Osteocyte (in vitro differentiated cells): ENCODE measurements at regions not wholly inside any gene's neighbourhood (a gene's known extent, or its start where the extent isn't known, plus 50 kb on each side); places are given as distances from the start of the nearest gene placed in this dataset.

Experiments used
- DNase-seq: peaks from one replicate; pipeline ENCODE4 v3.0.0; 2021; ENCODE audit warnings: mixed read lengths; ENCODE audit not compliant: unreplicated experiment; ENCODE audit errors: extremely low spot score
- H3K27ac Mint-ChIP-seq: one replicate; pipeline ENCODE4 v1.8.0; 2021; ENCODE audit warnings: mild to moderate bottlenecking, mixed read lengths; ENCODE audit not compliant: unreplicated experiment
- H3K27me3 Mint-ChIP-seq: one replicate; pipeline ENCODE4 v1.8.0; 2021; ENCODE audit warnings: mixed read lengths; ENCODE audit not compliant: unreplicated experiment
- H3K36me3 Mint-ChIP-seq: one replicate; pipeline ENCODE4 v1.8.0; 2021; ENCODE audit warnings: mixed read lengths; ENCODE audit not compliant: unreplicated experiment
- H3K4me1 Mint-ChIP-seq: one replicate; pipeline ENCODE4 v1.8.0; 2021; ENCODE audit warnings: mixed read lengths; ENCODE audit not compliant: unreplicated experiment
- H3K4me3 Mint-ChIP-seq: one replicate; pipeline ENCODE4 v1.8.0; 2021; ENCODE audit warnings: mild to moderate bottlenecking, moderate library complexity, mixed read lengths; ENCODE audit not compliant: unreplicated experiment
- H3K9me3 Mint-ChIP-seq: one replicate; pipeline ENCODE4 v1.8.0; 2021; ENCODE audit warnings: mixed read lengths; ENCODE audit not compliant: unreplicated experiment
- TF ChIP-seq, protein P1 (sequence below): fragments of 200-600 bp; sonication (generic); IDR thresholded peaks from 2 replicates; pipeline ENCODE4 v1.5.0; 2021; ENCODE audit warnings: antibody characterized with exemption, mild to moderate bottlenecking, moderate library complexity

DNA sequence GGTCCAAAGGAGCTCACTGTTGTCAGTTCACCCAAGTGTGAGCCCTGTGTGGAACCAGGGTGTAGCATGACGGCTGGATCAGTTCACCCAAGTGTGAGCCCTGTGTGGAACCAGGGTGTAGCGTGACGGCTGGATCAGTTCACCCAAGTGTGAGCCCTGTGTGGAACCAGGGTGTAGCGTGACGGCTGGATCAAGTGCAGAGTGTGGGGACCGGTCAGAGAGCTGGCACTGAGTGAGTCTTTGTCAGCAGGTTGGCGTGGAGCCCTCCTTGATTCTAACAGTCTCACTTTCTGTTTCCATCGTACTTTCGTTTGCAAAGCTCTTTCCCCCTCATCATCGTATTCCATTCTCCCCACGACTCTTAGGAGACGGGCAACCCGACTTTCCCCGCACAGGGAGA, 57.9 kb upstream of the DLG1 start:
- peaks cover 22% of the 10 kb centered on the region for H3K4me1 Mint-ChIP-seq
- DNase-seq: no peak
- H3K27ac Mint-ChIP-seq: no peak overlapping the region
- TF ChIP-seq, protein P1, sequence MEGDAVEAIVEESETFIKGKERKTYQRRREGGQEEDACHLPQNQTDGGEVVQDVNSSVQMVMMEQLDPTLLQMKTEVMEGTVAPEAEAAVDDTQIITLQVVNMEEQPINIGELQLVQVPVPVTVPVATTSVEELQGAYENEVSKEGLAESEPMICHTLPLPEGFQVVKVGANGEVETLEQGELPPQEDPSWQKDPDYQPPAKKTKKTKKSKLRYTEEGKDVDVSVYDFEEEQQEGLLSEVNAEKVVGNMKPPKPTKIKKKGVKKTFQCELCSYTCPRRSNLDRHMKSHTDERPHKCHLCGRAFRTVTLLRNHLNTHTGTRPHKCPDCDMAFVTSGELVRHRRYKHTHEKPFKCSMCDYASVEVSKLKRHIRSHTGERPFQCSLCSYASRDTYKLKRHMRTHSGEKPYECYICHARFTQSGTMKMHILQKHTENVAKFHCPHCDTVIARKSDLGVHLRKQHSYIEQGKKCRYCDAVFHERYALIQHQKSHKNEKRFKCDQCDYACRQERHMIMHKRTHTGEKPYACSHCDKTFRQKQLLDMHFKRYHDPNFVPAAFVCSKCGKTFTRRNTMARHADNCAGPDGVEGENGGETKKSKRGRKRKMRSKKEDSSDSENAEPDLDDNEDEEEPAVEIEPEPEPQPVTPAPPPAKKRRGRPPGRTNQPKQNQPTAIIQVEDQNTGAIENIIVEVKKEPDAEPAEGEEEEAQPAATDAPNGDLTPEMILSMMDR: no peak
- H3K27me3 Mint-ChIP-seq: no peaks in the 10 kb centered on the region
- no peak overlapping the region for H3K4me3 Mint-ChIP-seq
- peaks cover 10% of the 10 kb centered on the region for H3K36me3 Mint-ChIP-seq
- H3K9me3 Mint-ChIP-seq: peaks cover 15% of the 10 kb centered on the region

DNA sequence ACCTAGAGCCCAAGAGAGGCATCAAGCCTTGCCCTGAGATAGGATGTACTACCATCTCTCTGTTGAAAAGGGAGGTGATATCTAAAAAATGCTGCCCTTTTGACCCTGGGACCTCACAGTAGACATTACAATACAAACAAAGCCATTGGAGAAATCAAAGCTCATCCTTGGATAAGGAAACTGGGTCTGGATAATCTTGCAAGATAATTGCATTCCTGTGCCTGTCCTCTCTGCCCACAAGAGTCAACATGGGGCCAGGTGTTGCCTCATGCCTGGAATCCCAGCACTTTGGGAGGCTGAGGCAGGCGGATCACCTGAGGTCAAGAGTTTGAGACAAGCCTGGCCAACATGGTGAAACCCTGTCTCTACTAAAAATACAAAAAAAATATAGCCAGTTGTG, 57.3 kb upstream of the DLG1 start:
- TF ChIP-seq, protein P1: no peak
- DNase-seq: no peak
- H3K27me3 Mint-ChIP-seq: no peaks in the 10 kb centered on the region
- no peak overlapping the region for H3K27ac Mint-ChIP-seq
- H3K9me3 Mint-ChIP-seq: peaks cover 11% of the 10 kb centered on the region
- H3K36me3 Mint-ChIP-seq: peaks cover 9% of the 10 kb centered on the region
- H3K4me3 Mint-ChIP-seq: no peak overlapping the region
- H3K4me1 Mint-ChIP-seq: peaks cover 22% of the 10 kb centered on the region

DNA sequence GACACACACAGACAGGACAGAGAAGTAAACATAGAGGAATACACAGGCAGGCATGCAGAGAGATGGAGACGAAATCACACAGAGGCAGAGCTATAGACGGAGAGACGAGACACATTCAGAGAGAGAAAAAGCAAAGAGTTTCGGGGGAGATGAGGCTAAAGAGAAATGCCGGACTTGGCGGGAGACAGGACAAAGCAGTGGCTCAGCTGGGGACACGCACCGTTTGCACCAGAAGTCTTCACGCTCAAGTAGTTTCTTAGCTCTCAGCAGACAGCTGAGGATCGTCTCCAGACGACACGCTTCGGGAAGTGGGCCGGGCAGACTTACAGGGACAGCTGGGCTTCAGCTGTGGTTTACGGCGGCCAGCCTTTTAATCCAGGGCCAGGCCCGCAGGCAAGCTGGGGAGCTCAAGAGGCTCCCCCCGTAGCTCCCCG, 56.2 kb upstream of the DLG1 start:
- Mint-ChIP-seq H3K27me3 (no peaks in the 10 kb centered on the region), H3K27ac (peak overlapping the region; percentile 65), H3K36me3 (peaks cover 6% of the 10 kb centered on the region), H3K4me3 (peak overlapping the region; percentile 7), H3K4me1 (peaks cover 24% of the 10 kb centered on the region), H3K9me3 (peaks cover 3% of the 10 kb centered on the region)
- TF ChIP-seq, protein P1: no peak
- DNase-seq: no peak

DNA sequence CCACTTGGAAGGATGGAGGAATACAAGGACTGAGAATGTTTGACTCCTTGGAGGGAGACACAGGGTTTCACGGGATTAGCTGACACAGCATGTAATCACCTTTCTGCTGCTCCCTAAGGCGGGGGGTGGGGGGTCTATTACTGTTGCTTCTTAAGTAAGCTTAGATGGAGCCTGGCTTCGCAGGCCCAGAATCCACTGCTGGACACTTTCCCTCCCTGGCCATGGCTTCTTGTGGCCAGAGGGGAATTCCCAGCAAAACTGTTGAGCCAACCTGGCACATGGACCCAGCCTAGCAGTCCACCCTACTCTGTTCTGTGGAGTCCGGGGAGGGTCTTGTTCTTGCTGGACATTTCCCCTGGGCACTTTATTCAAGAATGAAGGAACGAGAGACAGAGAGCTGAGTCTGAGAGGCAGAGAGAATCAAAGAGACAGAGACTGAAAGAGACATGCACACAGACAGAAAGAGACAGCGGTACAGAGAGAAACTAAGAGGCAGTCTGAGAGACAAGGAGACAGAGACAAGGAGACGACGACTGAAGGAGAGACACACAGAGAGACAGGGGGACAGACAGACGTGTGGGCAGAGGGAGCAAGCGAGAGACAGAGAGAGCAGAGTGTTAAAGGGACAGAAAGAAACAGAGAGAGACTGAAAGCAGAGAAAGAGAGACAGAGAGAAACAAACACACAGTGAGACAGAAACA, 55.6 kb upstream of the DLG1 start:
- Mint-ChIP-seq H3K27ac (peak overlapping the region; percentile 65), H3K27me3 (no peaks in the 10 kb centered on the region), H3K36me3 (peaks cover 2% of the 10 kb centered on the region), H3K4me1 (peaks cover 30% of the 10 kb centered on the region), H3K4me3 (peak overlapping the region; percentile 3), H3K9me3 (no peaks in the 10 kb centered on the region)
- TF ChIP-seq, protein P1: no peak
- no peak for DNase-seq

DNA sequence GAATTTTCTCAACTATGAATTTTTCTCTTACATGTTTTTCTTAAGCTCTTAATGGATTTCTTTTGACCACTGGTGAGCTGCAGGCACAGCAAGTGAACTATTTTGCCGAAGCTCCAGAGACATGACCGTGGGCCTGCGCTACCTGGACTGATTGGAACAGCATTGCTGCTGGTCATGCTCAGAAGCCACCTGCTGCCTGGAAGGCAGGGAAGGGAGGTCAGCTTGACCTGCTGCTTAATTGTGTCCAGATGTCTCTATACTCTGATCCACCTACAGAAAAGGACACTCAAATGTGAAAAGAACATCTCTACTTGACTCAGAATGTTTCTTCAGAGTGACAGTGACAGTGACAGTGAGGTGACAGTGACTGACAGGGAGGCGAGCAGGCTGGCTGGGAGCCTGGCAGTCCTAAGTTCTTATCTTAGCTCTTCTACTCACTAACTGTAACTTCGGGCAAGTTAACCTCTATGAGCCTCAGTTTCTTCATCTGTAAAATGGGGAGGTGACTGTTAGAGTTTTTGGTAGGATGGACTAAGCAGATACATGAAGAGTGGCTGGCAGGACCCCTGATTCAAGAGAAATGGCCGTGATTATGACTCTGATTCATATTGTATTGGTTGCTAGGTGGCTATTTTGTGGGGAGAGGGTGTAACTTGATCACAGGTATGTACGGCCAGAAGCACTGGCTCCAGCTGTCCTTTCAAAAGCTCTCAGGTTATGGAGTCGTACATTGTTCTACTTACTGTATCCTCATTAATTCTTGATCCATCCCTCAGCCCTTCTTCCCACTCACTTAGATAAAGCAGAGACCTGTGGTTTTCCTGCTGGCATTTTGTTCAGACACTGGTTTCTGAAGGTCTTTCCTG, 54.8 kb upstream of the DLG1 start:
- H3K4me1 Mint-ChIP-seq: peaks cover 31% of the 10 kb centered on the region

More for the DNA sequence above, 54.8 kb upstream of the DLG1 start:
- H3K27ac Mint-ChIP-seq: no peak overlapping the region
- no peak for DNase-seq
- H3K9me3 Mint-ChIP-seq: no peaks in the 10 kb centered on the region
- H3K36me3 Mint-ChIP-seq: no peaks in the 10 kb centered on the region
- H3K4me3 Mint-ChIP-seq: no peak overlapping the region
- TF ChIP-seq, protein P1: no peak
- no peaks in the 10 kb centered on the region for H3K27me3 Mint-ChIP-seq
